ENCODE measurements at regions not wholly inside any gene's neighbourhood (a gene's known extent, or its start where the extent isn't known, plus 50 kb on each side); places are given as distances from the start of the nearest gene placed in this dataset.
A peak's percentile ranks its signal among the peaks of the same experiment; 100 is the strongest.

- peaks cover 3 to 10% of the 10 kb centered on the region in 2 donors for H3K4me1 ChIP-seq
- H3K4me3 ChIP-seq (replicated peaks in 1 of 3): no peak overlapping the region
- no peaks in the 10 kb centered on the region for H3K27me3 ChIP-seq
- intact Hi-C loops (cut with DNase I): no loop called here
- H3K9me3 ChIP-seq: no peaks in the 10 kb centered on the region
- no peaks in the 10 kb centered on the region for H3K36me3 ChIP-seq
- 77 to 86% methylated on average over 6 of the region's 6 CpGs for WGBS, 2 donors
- TF ChIP-seq CTCF (IDR thresholded peaks at IDR 0.05) (no peak), POLR2A (IDR thresholded peaks at IDR 0.05) (no peak)
- no peak for DNase-seq
- no peak overlapping the region for H3K27ac ChIP-seq
Measured at GRCh38 chr16:66272461-66272860, 94.0 kb upstream of the CDH5 start.

DNA sequence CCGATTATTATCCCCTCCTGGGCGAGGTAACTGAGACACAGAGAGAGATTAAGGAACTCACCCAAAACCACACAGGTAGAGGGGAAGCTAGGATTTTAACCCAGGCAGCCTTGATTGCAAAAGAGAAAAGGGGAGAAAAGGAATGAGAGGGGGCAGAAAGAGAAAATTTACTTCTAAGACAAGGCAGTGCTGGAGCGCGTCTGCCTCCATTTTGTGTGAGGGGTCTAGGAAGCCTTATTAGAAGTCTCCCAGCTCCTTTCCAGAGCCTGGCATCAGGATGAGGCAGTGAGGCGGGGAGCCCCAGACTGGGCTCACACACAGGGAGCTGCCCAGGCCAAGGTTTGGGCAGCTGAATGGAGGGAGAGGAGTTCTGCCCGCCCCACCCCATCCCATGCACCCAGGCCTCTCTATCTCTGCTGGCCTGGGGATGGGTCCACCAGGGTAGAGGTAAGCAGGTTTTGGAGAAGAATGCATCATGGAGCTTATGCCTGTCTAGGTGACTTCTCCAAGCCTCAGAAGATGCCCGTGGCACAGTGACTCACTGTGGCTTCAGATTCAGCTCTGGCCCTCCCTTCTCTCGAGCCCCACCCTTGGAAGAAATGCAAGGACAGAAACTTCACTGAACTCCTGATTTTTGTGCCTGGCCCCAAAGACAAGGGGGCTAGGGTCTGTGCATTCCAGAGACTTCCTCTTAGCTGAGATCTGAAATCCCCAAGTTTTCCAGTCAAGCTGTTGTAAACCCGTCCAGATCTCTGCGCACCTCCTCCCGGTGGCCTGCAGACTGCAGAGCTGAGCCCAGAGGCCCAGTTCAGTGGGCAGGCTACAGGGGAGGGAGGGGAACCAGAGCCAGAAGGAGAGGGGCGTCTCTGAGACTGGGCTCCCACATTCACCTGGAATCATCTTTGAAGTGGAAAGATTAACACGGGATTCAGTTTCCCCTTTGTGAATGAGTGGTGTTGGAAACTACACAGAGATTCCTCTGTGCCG, 95.1 kb upstream of the CDH5 start:
- H3K27ac ChIP-seq: no peak overlapping the region
- no peak for DNase-seq
- H3K4me1 ChIP-seq: peaks cover 3 to 13% of the 10 kb centered on the region in 2 donors
- H3K36me3 ChIP-seq: no peaks in the 10 kb centered on the region
- no peaks in the 10 kb centered on the region for H3K27me3 ChIP-seq
- no peak overlapping the region for H3K4me3 ChIP-seq (replicated peaks in 1 of 3)
- 84 to 85% methylated on average over 13 to 14 of the region's 14 CpGs for WGBS, 2 donors
- TF ChIP-seq POLR2A (IDR thresholded peaks at IDR 0.05) (no peak), CTCF (IDR thresholded peaks at IDR 0.05) (no peak)
- no peaks in the 10 kb centered on the region for H3K9me3 ChIP-seq
- intact Hi-C loops (cut with DNase I): no loop called here

DNA sequence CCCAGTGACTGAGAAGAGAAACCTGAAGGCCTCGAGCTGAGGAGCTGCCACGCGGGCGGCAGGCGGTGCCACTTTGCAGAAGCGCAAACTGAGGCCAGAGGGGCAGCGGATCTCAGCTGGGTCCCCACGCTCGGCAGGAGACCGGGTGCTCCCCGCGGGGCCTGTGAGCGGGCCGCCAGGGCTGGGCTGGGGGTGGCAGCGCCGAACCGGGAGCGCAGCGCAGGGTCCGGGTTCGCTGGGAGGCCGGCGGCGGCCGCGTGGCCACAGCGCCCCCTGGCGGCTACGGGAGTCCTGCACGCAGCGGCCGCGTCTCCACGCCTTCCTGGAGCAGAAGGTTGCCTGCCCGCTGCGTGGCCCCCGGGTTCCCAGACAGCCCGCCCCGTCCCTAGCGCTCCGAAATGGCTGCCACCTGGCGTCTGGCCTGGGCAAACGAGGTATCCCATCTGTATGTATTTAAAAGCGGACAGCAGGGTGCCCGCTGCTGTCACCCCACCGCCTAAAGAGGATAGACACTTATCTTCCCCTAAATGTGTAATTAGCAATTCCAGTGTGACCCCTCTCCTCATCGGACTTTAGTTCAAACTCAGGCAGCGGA, 96.1 kb upstream of the CDH5 start:
- WGBS, 2 donors: 17 to 29% methylated on average over 14 to 18 of the region's 48 CpGs
- intact Hi-C loops (cut with DNase I): no loop called here
- Histone ChIP-seq H3K9me3 (no peaks in the 10 kb centered on the region), H3K27ac (peak overlapping the region in 1 of 3 donors; percentile 12), H3K36me3 (no peaks in the 10 kb centered on the region), H3K27me3 (no peaks in the 10 kb centered on the region), H3K4me1 (peaks cover 3 to 13% of the 10 kb centered on the region in 2 donors), H3K4me3 (replicated peaks in 1 of 3) (no peak overlapping the region)
- DNase-seq: peak; percentile 44 to 52
- TF ChIP-seq POLR2A (IDR thresholded peaks at IDR 0.05): no peak
- TF ChIP-seq CTCF (IDR thresholded peaks at IDR 0.05): peak in 5 of 6 experiments; percentile 59 to 99 (median 86)

- H3K9me3 ChIP-seq: no peaks in the 10 kb centered on the region
- no peaks in the 10 kb centered on the region for H3K27me3 ChIP-seq
- H3K36me3 ChIP-seq: no peaks in the 10 kb centered on the region
- H3K4me1 ChIP-seq: peaks cover 3 to 13% of the 10 kb centered on the region in 2 donors
- 56 to 57% methylated on average over 14 of the region's 14 CpGs for WGBS, 2 donors
- peak overlapping the region in 1 of 3 donors; percentile 12 for H3K27ac ChIP-seq
- TF ChIP-seq CTCF (IDR thresholded peaks at IDR 0.05) (no peak), POLR2A (IDR thresholded peaks at IDR 0.05) (no peak)
- no peak overlapping the region for H3K4me3 ChIP-seq (replicated peaks in 1 of 3)
- no peak for DNase-seq
- intact Hi-C loops (cut with DNase I): no loop called here
Measured at GRCh38 chr16:66269617-66270332, 96.7 kb upstream of the CDH5 start.
